ENCODE measurements at regions not wholly inside any gene's neighbourhood (a gene's known extent, or its start where the extent isn't known, plus 50 kb on each side); places are given as distances from the start of the nearest gene placed in this dataset.

DNA sequence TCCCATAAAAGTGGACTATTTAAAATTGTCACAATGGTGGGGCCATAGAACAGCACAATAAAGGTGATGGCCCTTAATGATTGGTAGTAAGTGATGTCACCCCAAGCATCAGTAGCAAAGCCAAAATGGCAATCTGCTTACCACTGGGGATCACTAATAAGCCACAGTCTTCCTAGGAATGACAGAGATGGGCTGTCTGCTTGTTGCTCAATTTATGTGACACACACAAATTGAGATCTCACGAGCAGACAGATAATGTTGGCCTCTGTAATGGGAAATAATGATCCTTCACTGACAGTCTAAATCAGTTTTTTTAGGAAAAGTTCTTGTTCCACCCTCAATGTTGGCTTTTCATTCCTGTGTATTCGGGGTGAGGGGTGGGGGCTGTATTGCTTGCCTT lies 515.1 kb downstream of the BRD1 start:
- Histone ChIP-seq H2AFZ (ENCODE audit: low read length) (no peak overlapping the region), H3K4me1 (ENCODE audit: low read length) (no peaks in the 10 kb centered on the region), H4K20me1 (ENCODE audit: insufficient read depth, low read length) (no peaks in the 10 kb centered on the region), H3K36me3 (replicated peaks; ENCODE audit: insufficient read depth, low read length) (no peaks in the 10 kb centered on the region), H3K27me3 (replicated peaks; ENCODE audit: insufficient read depth, low read length) (no peaks in the 10 kb centered on the region; the same call in 1 of the 2 replicates), H3K79me2 (ENCODE audit: low read length) (no peaks in the 10 kb centered on the region), H3K4me2 (ENCODE audit: low read depth, low read length) (no peak overlapping the region), H3K9ac (ENCODE audit: low read length) (no peak overlapping the region), H3K4me3 (ENCODE audit: low read length) (no peak overlapping the region), H3K9me3 (replicated peaks; ENCODE audit: insufficient read depth, low read length) (no peaks in the 10 kb centered on the region), H3K9me2 (replicated peaks; ENCODE audit: insufficient read depth, low read length) (no peaks in the 10 kb centered on the region), H3K27ac (ENCODE audit: low read length) (no peak overlapping the region), H3F3A (ENCODE audit: insufficient read depth, low read length) (no peaks in the 10 kb centered on the region)
- DNase-seq, result no peak
- TF ChIP-seq, protein P1, sequence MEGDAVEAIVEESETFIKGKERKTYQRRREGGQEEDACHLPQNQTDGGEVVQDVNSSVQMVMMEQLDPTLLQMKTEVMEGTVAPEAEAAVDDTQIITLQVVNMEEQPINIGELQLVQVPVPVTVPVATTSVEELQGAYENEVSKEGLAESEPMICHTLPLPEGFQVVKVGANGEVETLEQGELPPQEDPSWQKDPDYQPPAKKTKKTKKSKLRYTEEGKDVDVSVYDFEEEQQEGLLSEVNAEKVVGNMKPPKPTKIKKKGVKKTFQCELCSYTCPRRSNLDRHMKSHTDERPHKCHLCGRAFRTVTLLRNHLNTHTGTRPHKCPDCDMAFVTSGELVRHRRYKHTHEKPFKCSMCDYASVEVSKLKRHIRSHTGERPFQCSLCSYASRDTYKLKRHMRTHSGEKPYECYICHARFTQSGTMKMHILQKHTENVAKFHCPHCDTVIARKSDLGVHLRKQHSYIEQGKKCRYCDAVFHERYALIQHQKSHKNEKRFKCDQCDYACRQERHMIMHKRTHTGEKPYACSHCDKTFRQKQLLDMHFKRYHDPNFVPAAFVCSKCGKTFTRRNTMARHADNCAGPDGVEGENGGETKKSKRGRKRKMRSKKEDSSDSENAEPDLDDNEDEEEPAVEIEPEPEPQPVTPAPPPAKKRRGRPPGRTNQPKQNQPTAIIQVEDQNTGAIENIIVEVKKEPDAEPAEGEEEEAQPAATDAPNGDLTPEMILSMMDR (IDR thresholded peaks at IDR 0.05; ENCODE audit: low read length), result no peak
- TF ChIP-seq EZH2phosphoT487 (IDR thresholded peaks at IDR 0.05; ENCODE audit: low read length) (no peak), EZH2 (optimal IDR thresholded peaks at IDR 0.05; ENCODE audit: low read depth, low read length) (no peak)

DNA sequence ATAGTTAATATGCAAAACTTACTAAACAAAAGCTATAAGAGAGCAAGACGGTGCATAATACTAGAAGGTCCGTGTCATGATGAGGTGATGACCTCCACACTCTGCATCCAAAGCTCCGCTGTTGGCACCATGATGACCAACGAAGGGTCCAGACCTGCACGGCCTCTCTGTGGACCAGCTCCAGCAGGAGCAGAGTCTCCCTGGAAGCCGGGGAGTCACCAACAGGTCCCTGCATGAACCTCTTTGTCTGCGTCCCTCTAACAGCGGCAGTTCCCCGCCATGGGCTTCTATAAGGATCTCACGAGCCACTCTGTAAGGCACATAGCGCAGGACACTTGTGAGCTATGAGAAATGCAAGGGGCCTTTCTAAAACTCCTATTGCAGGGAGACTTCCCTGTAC lies 517.3 kb downstream of the BRD1 start:
- Histone ChIP-seq H3K4me1 (ENCODE audit: low read length) (no peaks in the 10 kb centered on the region), H3K4me3 (ENCODE audit: low read length) (no peak overlapping the region), H3K27ac (ENCODE audit: low read length) (no peak overlapping the region), H3K36me3 (replicated peaks; ENCODE audit: insufficient read depth, low read length) (no peaks in the 10 kb centered on the region), H3K79me2 (ENCODE audit: low read length) (no peaks in the 10 kb centered on the region), H2AFZ (ENCODE audit: low read length) (no peak overlapping the region), H3K4me2 (ENCODE audit: low read depth, low read length) (no peak overlapping the region), H4K20me1 (ENCODE audit: insufficient read depth, low read length) (no peaks in the 10 kb centered on the region), H3K27me3 (replicated peaks; ENCODE audit: insufficient read depth, low read length) (no peaks in the 10 kb centered on the region; the same call in 1 of the 2 replicates), H3F3A (ENCODE audit: insufficient read depth, low read length) (no peaks in the 10 kb centered on the region), H3K9ac (ENCODE audit: low read length) (no peak overlapping the region), H3K9me3 (replicated peaks; ENCODE audit: insufficient read depth, low read length) (no peaks in the 10 kb centered on the region), H3K9me2 (replicated peaks; ENCODE audit: insufficient read depth, low read length) (no peaks in the 10 kb centered on the region)
- no peak for TF ChIP-seq EZH2 (optimal IDR thresholded peaks at IDR 0.05; ENCODE audit: low read depth, low read length)
- TF ChIP-seq EZH2phosphoT487 (IDR thresholded peaks at IDR 0.05; ENCODE audit: low read length), result no peak
- TF ChIP-seq, protein P1 (IDR thresholded peaks at IDR 0.05; ENCODE audit: low read length), result no peak
- DNase-seq, result no peak

DNA sequence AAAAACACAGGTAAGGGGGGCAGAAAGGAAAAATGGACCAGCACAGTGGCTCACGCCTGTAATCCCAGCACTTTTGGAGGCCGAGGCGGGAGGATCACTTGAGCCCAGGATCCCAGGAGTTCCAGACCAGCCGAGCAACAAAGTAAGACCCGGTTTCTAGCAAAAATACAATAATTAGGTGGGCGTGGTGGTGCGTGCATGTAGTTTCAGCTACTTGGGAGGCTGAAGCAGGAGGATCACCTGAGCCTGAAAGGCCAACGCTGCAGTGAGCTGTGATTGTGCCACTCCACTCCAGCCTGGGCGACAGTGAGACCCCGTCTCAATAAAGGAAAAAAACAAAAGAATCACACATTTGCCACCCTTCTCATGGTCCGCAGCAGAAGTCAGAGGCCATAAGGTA lies 519.4 kb downstream of the BRD1 start:
- no peaks in the 10 kb centered on the region for H4K20me1 ChIP-seq (ENCODE audit: insufficient read depth, low read length)
- H3K79me2 ChIP-seq (ENCODE audit: low read length), result no peaks in the 10 kb centered on the region
- TF ChIP-seq EZH2 (optimal IDR thresholded peaks at IDR 0.05; ENCODE audit: low read depth, low read length) (no peak), EZH2phosphoT487 (IDR thresholded peaks at IDR 0.05; ENCODE audit: low read length) (no peak)
- TF ChIP-seq, protein P1 (IDR thresholded peaks at IDR 0.05; ENCODE audit: low read length), result no peak
- H3K9me3 ChIP-seq (replicated peaks; ENCODE audit: insufficient read depth, low read length), result no peaks in the 10 kb centered on the region
- no peak overlapping the region for H2AFZ ChIP-seq (ENCODE audit: low read length)
- H3K9me2 ChIP-seq (replicated peaks; ENCODE audit: insufficient read depth, low read length), result no peaks in the 10 kb centered on the region
- H3K4me3 ChIP-seq (ENCODE audit: low read length), result no peak overlapping the region
- no peak overlapping the region for H3K4me2 ChIP-seq (ENCODE audit: low read depth, low read length)
- H3K4me1 ChIP-seq (ENCODE audit: low read length), result no peaks in the 10 kb centered on the region
- no peaks in the 10 kb centered on the region for H3F3A ChIP-seq (ENCODE audit: insufficient read depth, low read length)
- peaks cover 6% of the 10 kb centered on the region for H3K27me3 ChIP-seq (replicated peaks; ENCODE audit: insufficient read depth, low read length)
- H3K27ac ChIP-seq (ENCODE audit: low read length), result no peak overlapping the region
- no peaks in the 10 kb centered on the region for H3K36me3 ChIP-seq (replicated peaks; ENCODE audit: insufficient read depth, low read length)
- DNase-seq, result no peak
- H3K9ac ChIP-seq (ENCODE audit: low read length), result no peak overlapping the region

All from MM.1S (cell line).